Left colon (tissue), 2 donors: ENCODE measurements at regions not wholly inside any gene's neighbourhood (a gene's known extent, or its start where the extent isn't known, plus 50 kb on each side); places are given as distances from the start of the nearest gene placed in this dataset.

Experiments used
- ATAC-seq: fragments of 200-7000 bp; cut with Tn5 transposase; one replicate; pipeline ENCODE4 v1.9.1; 2020; ENCODE audit warnings: mild to moderate bottlenecking, moderate library complexity
- DNase-seq, 2 donors: peaks; one replicate each; pipeline ENCODE4 v3.0.0-alpha.2; 2020
- intact Hi-C, 2 donors: fragments of 100-400 bp; cut with DNase I in 1 of 2; cut with micrococcal nuclease in 1 of 2; formaldehyde crosslinking; loops; one replicate each; pipeline versions ENCODE4 v1.11.2 to v1.14.0; 2022; cut with DNase I, micrococcal nuclease
- donor health status: DM: no; HTN: no; CAD: no.
- donor health status: DM: yes; HTN: yes; CAD: no.

DNA sequence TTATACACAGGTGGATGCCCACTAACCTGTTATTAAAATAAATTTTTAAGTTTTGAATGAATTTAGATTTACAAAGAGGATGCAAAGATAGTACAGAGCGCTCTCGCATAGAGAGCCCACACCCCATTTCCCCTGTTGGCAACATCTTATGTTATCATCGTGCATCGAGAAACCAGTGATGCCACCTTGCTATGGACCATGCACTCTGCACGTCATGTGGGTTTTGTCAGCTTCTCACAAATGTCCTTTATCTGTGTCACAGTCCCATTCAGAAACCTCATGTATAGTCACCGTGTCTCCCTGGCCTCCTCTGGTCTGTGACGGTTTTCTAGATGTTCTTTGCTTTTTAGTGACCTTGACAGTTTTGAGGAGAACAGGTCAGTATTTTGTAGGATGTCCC, 60.0 kb downstream of the ING1 start:
- ATAC-seq = no peak
- intact Hi-C loops = no loop called here
- DNase-seq = no peak

DNA sequence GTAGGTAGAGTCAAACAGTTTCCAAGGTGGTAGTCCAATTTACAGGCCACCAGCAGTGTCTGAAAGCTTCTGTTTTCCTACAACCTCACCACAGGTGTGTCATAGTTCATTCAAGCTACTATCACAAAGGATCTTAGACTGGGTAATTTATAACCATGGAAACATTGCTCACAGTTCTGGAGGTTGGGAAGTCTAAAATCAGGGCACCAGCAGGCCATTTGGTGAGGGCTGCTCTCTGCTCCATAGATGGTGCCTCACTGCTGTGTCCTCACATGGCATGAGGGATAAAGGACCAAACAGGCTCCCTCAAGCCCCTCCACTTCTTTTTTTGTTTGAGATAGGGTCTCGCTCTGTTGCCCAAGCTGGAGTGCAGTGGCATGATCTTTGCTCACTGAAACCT, 60.6 kb downstream of the ING1 start:
- DNase-seq = no peak
- ATAC-seq = no peak
- intact Hi-C loops = no loop called here

DNA sequence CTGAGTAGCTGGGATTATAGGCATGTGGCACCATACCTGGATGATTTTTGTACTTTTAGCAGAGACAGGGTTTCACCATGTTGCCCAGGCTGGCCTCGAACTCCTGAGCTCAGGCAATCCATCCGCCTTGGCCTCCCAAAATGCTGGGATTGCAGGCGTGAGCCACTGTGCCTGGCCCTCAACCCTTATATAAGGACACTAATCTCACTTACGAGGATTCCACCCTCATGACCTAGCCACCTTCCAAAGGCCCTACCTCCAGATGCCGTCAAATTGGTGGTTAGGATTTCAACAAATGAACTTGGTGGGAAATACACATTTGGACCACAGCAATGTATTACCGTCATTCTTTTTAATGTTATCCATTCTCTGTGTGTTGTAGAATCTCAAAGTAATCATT, 61.0 kb downstream of the ING1 start:
- intact Hi-C loops = no loop called here
- no peak for ATAC-seq
- DNase-seq = no peak

DNA sequence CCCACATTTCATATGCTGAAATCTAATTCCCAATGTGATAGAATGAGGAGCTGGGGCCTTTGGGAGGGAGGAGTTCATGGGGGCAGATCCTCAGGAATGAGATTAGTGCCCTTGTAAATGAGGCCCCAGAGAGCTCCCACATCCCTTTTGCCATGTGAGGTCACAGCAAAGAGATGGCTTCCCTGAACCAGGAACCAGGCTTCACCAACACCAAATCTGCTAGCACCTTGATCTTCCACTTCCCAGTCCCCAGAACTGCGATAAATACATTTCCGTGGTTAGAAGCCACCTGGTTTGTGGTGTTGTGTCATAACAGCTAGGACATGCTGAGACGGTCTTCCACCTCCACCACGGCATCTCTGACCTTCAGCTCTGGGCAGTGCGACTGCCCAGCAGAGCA, 62.1 kb downstream of the ING1 start:
- no peak for DNase-seq
- intact Hi-C loops = no loop called here
- ATAC-seq = no peak

DNA sequence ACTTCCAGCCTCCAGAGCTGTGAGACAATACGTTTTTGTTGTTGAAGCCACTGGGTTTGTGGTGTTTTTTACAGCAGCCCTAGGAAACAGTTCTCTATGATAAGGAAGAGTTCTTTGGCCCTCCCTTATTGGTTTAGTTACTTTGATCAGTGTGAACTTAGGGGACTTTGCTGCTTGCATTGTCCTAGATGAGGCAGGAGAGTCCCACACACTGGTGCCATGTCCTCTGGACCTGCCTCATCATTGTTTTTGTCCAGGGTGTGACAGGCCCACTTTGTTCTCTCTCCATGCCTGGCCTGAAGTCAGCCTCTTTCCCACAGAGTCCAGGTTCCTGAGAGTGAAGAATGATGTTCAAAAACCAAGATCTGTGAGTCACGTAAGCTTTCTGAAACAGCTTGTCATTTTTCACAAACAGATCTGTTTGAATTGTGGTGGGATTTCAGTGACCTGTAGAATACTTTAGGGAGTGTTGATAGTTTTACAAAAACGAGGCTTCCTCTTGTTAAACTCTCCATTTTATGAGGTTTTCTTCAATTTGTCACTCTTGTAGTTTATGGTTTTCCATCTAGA, 63.8 kb downstream of the ING1 start:
- no peak for DNase-seq
- intact Hi-C loops = no loop called here
- no peak for ATAC-seq

DNA sequence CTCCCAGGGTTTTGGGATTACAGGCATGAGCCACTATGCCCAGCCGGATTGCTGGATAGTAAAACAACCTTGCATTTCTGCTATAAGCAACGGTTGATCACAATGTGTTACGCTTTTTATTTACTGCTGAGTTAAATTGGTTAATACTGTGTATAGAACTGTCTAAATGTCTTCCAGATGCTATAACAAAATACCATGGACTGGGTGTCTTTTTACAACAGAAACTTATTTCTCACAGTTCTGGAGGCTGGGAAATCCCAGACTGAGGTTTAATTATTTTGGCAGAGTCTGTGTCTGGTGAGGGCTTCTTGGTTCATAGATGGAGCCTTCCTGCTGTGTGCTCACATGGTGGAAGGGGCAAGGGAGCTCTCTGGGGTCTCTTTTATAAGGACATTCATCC, 65.5 kb downstream of the ING1 start:
- ATAC-seq (no peak), DNase-seq (no peak)
- intact Hi-C loops = no loop called here

DNA sequence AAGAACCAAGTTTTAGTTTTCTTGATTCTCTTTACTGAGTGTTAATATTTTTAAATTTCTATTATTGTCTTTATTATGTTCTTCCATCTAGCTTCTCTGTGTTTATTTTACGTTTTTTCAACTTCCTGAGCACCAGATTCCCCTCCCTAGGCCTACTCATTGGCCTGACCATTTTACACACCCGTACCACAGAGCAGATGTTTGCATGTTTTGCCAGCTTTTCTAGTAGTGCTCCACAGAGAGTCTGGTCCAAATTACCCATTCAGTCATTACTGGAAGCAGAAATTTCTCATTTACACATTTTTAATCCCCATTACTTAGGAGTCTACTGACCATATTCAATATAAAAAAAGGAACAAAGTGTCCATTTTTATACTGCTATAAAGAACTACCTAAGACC, 66.9 kb downstream of the ING1 start:
- DNase-seq = no peak
- intact Hi-C loops = no loop called here

DNA sequence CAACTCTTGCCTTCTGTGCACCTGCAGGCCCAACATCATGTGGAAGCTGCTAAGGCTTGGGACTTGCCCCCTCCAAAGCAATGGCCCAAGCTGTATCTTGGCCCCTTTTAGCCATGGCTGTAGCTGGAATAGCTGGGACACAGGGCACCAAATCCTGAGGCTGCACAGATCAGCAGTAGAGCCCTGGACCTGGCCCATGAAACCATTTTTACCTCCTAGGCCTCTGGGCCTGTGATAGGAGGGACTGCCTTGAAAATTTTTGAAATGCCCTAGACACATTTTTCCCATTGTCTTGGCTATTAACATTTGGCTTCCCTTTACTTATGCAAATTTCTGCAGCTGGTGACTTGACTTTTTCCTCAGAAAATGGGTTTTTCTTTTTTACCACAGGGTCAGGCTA, 68.7 kb downstream of the ING1 start:
- DNase-seq (no peak), ATAC-seq (no peak)
- intact Hi-C loops = no loop called here

More for the DNA sequence above, 66.9 kb downstream of the ING1 start:
- no peak for ATAC-seq

DNA sequence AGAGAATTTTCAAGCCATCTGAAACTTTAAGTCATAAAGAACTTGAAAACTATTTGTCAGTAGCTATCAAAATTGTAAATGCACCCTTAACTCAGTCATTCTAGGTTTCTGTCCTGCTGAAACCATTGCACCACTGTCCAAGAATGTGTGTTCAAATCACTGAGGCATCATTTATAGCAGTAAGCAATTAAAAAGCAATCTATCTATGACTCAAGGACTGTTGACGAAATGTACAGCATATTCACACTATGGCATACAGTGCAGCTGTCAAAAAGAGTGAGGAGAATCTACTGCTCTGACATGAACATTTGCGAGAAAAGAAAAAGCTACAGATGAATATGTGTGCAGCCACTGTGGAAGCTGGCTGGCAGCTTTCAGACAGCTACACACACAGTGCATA, 71.2 kb downstream of the ING1 start:
- no peak for ATAC-seq
- intact Hi-C loops = no loop called here
- DNase-seq = no peak

DNA sequence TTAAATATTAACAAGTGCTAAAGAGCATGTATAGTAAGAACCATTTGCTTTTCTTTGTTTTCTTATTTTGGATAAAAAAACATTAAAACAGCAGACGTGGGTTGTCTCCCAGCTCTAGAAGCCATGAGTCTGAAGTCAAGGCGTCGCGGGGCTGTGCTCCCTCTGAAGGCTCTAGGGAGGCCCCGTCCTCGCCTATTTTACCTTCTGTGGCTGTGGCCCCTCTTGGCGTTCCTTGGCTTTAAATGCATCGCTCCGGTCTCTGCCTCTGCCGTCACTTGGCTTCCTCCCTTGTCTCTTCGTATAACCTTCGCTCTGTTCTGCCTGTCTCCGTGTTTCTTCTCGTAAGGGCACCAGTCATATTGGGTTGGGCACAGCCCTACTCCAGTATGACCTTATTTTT, 75.3 kb downstream of the ING1 start:
- ATAC-seq (no peak), DNase-seq (no peak)
- intact Hi-C loops = no loop called here

DNA sequence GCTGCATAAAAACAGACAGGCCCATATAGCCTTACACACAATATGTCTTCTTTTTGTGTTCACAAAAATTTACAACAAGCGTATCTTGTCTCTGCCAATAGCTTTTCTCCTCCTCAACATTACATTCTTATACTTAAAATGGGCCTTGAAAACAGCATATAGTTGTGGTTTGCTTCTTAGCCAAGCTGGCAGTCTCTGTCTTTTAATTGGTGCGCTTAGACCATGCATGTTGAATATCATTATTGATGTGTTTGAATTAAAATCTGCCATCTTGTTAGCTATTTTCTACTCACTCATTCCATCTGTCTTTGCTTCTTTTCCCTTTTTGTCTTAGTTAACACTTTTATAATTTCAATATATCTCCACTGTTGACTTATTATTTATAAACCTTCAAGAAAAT, 76.4 kb downstream of the ING1 start:
- DNase-seq = no peak
- no peak for ATAC-seq
- intact Hi-C loops = loop anchor here in 1 of 2 donors (10.0 kb wide), 1 partner anchor 65 kb away; no protein-coding TSS in a partner anchor

DNA sequence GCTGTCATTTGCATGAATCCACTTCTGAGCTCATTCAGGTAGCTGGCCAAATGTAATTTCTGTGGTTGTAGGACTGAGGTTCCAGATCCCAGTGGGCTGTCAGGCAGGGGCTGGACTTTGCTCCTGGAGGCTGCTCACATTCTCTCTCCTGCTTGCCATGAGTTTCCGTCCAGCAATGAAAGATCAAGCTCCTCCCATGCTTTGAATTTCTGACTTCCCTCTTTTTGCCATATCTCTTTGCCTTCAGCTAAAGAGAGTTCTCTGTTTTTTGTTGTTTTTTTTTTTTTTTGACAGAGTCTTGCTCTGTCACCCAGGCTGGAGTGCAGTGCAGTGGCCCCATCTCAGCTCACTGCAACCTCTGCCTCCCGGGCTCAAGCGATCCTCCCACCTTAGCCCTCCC, 76.9 kb downstream of the ING1 start:
- DNase-seq = no peak
- no peak for ATAC-seq
- intact Hi-C loops = loop anchor here in 1 of 2 donors (10.0 kb wide), 1 partner anchor 66 kb away; no protein-coding TSS in a partner anchor

DNA sequence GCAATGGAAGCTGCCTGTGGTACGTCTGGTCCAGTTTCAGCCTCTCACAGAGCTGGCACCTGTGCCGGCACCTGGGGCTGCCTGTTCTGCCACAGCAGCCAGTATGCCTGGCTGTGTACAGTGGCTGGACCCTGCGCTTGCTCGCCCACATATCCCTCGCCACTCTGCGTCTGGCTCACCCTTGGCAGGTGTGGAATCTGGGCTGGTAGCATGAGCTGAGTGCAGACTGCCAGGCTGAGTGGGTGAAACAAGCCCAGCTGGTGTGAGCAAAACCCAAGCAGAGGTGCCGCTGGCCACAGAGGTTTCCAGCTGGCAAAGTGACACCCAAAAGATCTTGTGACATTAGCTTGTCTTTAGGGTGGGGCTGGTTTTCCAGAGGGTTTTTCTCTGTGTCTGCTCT, 80.7 kb downstream of the ING1 start:
- ATAC-seq = no peak
- intact Hi-C loops = loop anchor here in 1 of 2 donors (10.0 kb wide), 1 partner anchor 69 kb away; no protein-coding TSS in a partner anchor
- no peak for DNase-seq

DNA sequence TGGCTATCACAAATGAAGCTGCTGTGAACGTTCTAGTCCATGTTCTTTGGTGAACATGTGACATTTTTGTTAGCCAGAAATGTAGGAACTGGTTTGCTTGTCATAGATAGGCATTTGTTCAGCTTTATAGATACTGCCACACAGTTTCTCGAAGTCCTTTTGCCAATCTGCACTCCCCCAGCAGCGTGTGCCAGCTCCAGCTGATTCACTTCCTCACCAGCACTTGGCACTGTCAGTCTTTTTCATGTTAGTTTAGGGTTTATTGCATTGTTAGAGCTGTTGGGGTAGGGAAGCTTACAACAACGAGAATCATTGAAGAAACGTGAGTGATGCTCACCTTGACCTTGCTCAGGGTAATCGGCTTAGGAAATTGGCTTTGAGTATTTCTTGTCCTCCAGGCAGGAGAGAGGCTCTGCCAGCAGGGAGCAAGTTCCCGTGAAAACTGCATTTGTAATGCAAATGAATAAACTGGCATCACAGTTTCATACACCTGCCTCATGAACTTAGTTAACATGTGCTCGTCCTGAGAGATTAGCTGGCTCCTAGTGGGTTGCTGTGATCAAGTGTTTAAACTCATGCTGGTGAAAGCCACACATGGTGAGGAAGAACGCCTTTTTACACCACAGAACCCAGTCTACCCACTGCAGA, 83.9 kb downstream of the ING1 start:
- intact Hi-C loops = loop anchor here in 1 of 2 donors (10.0 kb wide), 1 partner anchor 73 kb away; no protein-coding TSS in a partner anchor
- DNase-seq (no peak), ATAC-seq (no peak)

DNA sequence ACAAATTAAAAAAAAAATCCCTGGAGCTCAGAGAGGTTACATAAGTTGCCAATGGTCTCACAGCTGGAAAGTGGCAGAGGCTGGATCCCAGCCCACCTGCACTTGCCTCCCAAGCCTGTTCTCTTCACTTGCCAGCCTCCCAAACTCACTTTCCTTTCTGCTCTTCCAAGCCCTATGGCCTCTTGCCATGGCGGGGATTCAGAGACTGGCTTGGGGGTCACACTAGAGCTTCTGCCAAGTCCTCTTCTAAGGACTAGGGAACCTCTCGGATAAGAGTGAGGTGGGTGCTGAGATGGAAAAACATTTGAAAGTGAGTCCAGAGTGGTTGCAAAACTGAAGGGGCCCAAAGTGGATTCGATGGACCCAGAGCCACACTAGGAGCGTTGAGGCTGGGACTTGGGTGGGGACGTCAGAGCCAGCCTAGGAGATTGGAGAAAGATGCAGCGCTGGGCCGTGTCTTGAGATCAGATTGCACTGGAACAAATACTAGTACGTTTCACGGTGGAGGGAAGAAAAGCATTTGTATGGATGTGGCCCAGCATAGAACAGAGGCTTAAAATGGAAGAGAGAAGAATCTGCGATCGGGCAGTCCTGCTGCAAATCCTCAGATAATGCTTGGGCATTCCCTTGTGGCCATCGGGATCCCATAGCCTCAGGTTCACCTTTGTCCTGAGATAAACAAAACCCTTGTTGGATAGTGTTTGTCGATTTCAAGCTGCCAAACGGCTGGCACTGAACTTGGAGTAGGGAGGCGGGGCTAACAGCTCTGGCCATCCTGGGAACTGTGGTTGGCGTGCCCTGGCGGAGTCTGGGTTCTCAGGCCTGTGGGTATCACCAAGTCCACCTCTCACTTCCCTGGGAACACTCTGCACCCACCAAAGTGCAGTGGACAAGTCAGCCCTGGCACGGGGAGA, 84.8 kb downstream of the ING1 start:
- ATAC-seq = no peak
- intact Hi-C loops = loop anchor here in 1 of 2 donors (10.0 kb wide), 1 partner anchor 74 kb away; no protein-coding TSS in a partner anchor
- no peak for DNase-seq

DNA sequence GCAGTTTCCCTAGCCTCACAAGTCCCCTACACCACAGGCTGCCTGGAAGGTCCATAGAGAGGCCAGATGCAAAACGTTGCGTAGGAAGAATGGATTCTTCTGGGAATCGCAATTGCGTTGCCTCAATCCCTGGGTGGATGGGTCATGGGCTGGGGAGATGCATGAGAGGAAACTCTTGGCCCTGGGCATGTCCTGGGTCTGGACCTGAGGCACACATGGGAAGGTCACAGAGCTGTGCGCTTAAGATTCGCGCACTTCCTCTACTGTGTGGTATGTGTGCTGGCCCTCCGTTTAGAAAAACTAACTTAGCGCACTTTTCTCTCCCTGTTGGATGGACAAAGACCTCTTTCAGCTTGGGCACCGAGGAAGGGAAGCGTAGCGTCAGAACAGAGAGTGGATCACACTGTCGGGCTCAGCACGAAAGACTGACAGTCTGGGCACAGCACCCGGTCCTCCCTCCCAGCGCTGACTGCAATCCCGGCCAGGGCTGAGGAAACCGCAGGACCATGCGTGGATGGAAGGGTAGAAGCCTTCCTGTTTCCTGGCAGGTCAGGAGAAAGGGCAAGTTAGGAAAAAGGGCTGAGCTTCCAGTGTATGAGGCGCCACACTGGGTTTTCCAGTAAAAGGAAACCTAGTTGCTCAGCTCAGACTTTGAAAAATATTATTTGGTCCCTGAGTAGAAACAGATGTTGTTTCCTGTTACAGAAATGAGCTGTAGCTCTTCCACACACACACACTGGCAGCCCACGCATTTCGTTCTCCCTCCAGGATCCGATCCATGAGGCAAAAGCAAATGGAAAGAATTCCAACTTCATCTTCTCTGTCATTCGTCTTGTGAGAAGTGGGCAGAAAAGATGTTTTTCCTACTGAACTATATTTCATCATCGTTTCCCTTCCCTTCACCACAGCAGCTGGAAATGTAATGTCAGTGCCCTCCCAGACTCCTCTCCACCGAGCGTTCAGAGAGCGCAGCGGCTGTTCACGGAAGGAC, 86.0 kb downstream of the ING1 start:
- ATAC-seq (no peak), DNase-seq (no peak)
- intact Hi-C loops = loop anchor here in 1 of 2 donors (10.0 kb wide), 1 partner anchor 75 kb away; no protein-coding TSS in a partner anchor

DNA sequence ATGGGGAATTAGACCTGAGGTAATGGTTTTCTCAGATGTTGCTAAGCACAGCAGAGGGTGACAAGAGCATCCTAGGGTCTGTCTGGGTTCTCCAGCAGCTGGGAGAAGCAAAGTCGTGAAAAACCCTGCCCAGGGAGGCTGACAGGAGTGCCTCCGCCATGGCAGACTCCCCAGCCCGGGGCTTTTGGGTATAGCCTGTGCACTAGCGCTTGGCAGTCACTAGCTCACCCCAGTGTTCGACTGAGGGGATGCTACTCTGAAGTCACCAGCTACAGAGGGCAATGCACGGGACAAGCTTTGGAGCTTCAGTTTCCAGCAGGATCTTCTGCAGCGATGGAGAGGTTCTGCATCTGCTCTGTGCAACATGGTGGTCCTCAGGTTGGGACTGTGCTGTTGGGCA, 87.5 kb downstream of the ING1 start:
- intact Hi-C loops = no loop called here
- DNase-seq (no peak), ATAC-seq (no peak)

DNA sequence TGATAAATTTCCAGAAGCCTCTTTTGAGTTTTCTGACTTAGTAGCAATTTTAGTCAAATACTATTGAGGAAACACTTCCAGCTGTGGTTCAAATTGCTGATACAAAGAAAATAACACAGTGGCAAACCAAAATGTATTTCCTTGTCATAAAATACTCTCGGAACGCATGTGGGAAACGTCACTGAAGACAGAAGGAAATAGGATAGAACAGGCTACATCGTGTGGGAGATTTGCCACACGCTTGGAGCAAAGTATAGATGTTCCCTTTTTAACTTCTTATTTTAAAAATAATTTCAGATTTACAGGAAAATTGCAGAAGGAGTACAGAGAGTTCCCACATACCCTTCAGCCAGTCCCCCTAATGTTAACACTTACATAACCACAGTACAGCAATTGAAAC, 88.8 kb downstream of the ING1 start:
- DNase-seq (no peak), ATAC-seq (no peak)
- intact Hi-C loops = no loop called here

DNA sequence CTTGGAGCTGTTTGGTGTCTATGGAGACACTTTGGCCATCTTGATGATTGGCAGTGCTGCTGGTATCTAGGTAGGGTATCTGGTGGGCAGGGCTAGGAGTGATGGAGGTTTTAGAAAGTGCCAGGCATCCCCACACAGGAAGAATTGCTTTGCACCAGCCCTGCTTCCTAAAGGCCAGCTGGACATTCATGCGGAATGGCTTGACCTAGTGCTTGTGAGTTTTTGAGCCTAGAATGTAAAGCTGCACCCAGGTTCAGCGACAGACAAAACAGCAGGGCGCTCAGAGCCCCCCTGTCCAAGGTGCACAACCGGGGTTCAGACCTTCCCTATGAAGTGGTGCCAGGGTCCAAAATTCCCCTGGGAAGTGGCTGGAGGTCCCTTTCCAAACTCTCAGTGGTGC, 93.1 kb downstream of the ING1 start:
- DNase-seq (no peak), ATAC-seq (no peak)
- intact Hi-C loops = no loop called here
